Uterus (tissue), 2 donors: ENCODE measurements at regions not wholly inside any gene's neighbourhood (a gene's known extent, or its start where the extent isn't known, plus 50 kb on each side); places are given as distances from the start of the nearest gene placed in this dataset.

Source experiments
- POLR2A ChIP-seq, 2 donors: fragments of 450-650 bp; IDR thresholded peaks; one replicate each; pipeline ENCODE4 v1.6.1; 2016; ENCODE audit warnings: antibody characterized with exemption in 2 of 2, mild to moderate bottlenecking in 1 of 2, moderate library complexity in 1 of 2
- TF ChIP-seq, protein P1 (sequence below), 4 experiments: fragments of 200-600 bp in 2 of 4; fragments of 450-650 bp in 2 of 4; sonication (generic) in 2 of 4; IDR thresholded peaks; one replicate each; pipeline ENCODE4 v1.5.1; 2016 to 2019; ENCODE audit warnings: antibody characterized with exemption in 4 of 4, mild to moderate bottlenecking in 2 of 4, moderate library complexity in 1 of 4

DNA sequence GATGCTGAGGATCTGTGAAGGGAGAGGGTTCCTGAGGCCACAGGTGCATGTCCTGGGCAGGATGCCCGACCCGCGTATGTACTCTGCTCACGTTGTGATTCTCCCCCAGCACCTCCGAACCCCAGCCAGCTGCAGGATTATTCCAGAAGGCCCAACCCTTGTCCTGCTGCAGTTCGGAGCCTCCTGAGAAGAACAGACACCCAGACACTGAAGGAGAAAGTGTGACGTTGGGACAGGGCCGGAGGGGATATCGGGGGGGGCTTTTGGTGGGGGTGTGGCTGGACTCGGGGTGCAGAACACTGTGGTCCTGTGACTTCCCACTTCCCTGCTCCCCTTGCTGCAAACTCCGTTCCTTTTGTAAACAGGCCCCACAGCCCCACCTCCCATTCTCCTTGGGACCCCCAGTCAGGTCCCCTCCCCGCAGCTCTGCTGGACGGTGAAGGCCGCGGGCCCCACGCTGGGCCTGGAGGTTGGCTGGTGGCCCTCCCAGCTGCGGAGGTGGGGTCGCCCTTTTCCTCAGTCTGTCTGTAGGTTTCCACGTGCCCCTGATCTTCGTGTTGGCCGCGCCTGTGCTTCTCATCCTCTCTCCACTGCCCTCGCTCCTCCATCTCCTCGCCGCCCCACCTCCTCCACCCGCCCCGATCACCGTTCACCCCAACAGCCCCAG lies 83.0 kb upstream of the ADRA2C start:
- TF ChIP-seq POLR2A (IDR thresholded peaks at IDR 0.05) = no peak
- TF ChIP-seq, protein P1, sequence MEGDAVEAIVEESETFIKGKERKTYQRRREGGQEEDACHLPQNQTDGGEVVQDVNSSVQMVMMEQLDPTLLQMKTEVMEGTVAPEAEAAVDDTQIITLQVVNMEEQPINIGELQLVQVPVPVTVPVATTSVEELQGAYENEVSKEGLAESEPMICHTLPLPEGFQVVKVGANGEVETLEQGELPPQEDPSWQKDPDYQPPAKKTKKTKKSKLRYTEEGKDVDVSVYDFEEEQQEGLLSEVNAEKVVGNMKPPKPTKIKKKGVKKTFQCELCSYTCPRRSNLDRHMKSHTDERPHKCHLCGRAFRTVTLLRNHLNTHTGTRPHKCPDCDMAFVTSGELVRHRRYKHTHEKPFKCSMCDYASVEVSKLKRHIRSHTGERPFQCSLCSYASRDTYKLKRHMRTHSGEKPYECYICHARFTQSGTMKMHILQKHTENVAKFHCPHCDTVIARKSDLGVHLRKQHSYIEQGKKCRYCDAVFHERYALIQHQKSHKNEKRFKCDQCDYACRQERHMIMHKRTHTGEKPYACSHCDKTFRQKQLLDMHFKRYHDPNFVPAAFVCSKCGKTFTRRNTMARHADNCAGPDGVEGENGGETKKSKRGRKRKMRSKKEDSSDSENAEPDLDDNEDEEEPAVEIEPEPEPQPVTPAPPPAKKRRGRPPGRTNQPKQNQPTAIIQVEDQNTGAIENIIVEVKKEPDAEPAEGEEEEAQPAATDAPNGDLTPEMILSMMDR (IDR thresholded peaks at IDR 0.05) = no peak
